ENCODE measurements at regions not wholly inside any gene's neighbourhood (a gene's known extent, or its start where the extent isn't known, plus 50 kb on each side); places are given as distances from the start of the nearest gene placed in this dataset.
A peak's percentile ranks its signal among the peaks of the same experiment; 100 is the strongest.

DNA sequence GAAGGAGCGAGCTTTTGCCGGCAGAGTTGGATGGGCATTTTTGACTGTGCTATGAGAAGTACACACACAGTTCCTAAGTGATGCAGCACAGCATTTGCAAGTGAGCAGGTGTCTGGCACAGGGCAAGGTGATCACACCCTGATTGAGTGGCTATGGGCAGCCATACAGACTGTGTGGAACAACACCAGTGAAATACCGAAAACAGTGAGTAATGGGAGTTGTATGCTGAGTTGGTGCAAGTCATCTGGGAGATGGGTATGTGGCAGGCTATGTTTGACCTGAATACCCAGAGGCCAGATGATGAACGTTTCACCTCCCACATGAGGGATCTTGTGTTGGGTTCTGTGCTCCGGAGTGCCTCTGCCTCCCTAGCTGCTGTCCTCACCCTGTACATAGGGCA, 53.5 kb upstream of the TIPARP start:
- Histone ChIP-seq H2BK12ac (ENCODE audit: low read length) (no peak overlapping the region), H3K18ac (ENCODE audit: low read length) (no peak overlapping the region), H3K9me3 (replicated peaks in 1 of 2; ENCODE audit: control insufficient read depth in 2 of 2, insufficient read depth in 1 of 2, low read depth in 1 of 2, low read length in 2 of 2) (no peaks in the 10 kb centered on the region), H3K27ac (replicated peaks; ENCODE audit: low read length) (no peak overlapping the region), H2BK5ac (ENCODE audit: low read length) (no peak overlapping the region), H4K91ac (ENCODE audit: low read depth, low read length, poor library complexity) (no peak overlapping the region), H3K27me3 (ENCODE audit: control insufficient read depth in 3 of 3, insufficient read depth in 3 of 3, low read depth in 1 of 3, low read length in 3 of 3) (no peaks in the 10 kb centered on the region), H3K23ac (ENCODE audit: low read depth, low read length, poor library complexity) (no peak overlapping the region), H3K4me2 (ENCODE audit: insufficient read depth, low read length, poor library complexity, severe bottlenecking) (no peak overlapping the region), H2AFZ (ENCODE audit: low read length) (no peak overlapping the region), H3K4me3 (ENCODE audit: low read length in 2 of 2) (peak overlapping the region in 1 of 2 donors; percentile 60), H3K9ac (ENCODE audit: low read depth, low read length, poor library complexity) (no peak overlapping the region), H3K4ac (ENCODE audit: low read length) (no peak overlapping the region), H3K14ac (ENCODE audit: low read length) (no peak overlapping the region), H2AK5ac (ENCODE audit: low read depth, low read length) (no peak overlapping the region), H2BK15ac (ENCODE audit: low read length) (no peak overlapping the region), H3K36me3 (replicated peaks in 1 of 2; ENCODE audit: control insufficient read depth in 2 of 2, insufficient read depth in 2 of 2, low read length in 2 of 2) (no peaks in the 10 kb centered on the region), H3K79me1 (ENCODE audit: low read depth, low read length) (no peaks in the 10 kb centered on the region), H2BK120ac (ENCODE audit: low read depth, low read length) (no peak overlapping the region), H4K8ac (ENCODE audit: low read depth, low read length) (no peak overlapping the region), H3K4me1 (ENCODE audit: control insufficient read depth in 2 of 2, insufficient read depth in 1 of 2, low read depth in 1 of 2, low read length in 2 of 2) (peaks cover 0 to under 1% of the 10 kb centered on the region in 2 donors)
- no CpG with 5 or more reads among the region's 5 CpGs for WGBS, 2 donors (ENCODE audit: extremely low coverage in 2 of 2, insufficient read length in 2 of 2, insufficient replicate concordance in 1 of 2)
- no peak for DNase-seq (ENCODE audit: low spot score)

DNA sequence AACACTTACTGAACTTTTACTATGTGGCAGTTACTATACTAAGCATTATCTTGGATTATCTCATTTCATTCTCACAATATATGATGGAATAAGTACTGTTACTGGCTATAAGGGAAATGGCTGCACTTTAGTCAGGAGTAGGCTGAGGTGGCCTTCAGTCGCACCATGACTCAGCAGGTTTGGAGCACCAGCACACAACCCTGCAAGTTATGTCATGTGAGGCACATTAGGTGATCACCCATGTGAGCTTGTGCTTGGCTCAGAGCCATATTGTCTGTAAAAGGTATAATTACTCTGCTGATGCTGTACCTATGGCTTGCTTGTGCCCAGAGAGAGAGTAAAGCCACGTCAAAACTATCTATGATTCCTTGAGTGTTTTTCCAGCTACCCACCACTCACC, 54.1 kb upstream of the TIPARP start:
- no CpG with 5 or more reads among the region's 2 CpGs for WGBS, 2 donors (ENCODE audit: extremely low coverage in 2 of 2, insufficient read length in 2 of 2, insufficient replicate concordance in 1 of 2)
- Histone ChIP-seq H3K4ac (ENCODE audit: low read length) (no peak overlapping the region), H4K91ac (ENCODE audit: low read depth, low read length, poor library complexity) (no peak overlapping the region), H3K9me3 (replicated peaks in 1 of 2; ENCODE audit: control insufficient read depth in 2 of 2, insufficient read depth in 1 of 2, low read depth in 1 of 2, low read length in 2 of 2) (no peaks in the 10 kb centered on the region), H3K4me3 (ENCODE audit: low read length in 2 of 2) (no peak overlapping the region), H2AK5ac (ENCODE audit: low read depth, low read length) (no peak overlapping the region), H3K4me2 (ENCODE audit: insufficient read depth, low read length, poor library complexity, severe bottlenecking) (no peak overlapping the region), H2BK12ac (ENCODE audit: low read length) (no peak overlapping the region), H3K23ac (ENCODE audit: low read depth, low read length, poor library complexity) (no peak overlapping the region), H3K4me1 (ENCODE audit: control insufficient read depth in 2 of 2, insufficient read depth in 1 of 2, low read depth in 1 of 2, low read length in 2 of 2) (peaks cover 1 to 6% of the 10 kb centered on the region in 2 donors), H2BK5ac (ENCODE audit: low read length) (no peak overlapping the region), H3K27me3 (ENCODE audit: control insufficient read depth in 3 of 3, insufficient read depth in 3 of 3, low read depth in 1 of 3, low read length in 3 of 3) (no peaks in the 10 kb centered on the region), H4K8ac (ENCODE audit: low read depth, low read length) (no peak overlapping the region), H3K36me3 (replicated peaks in 1 of 2; ENCODE audit: control insufficient read depth in 2 of 2, insufficient read depth in 2 of 2, low read length in 2 of 2) (no peaks in the 10 kb centered on the region), H3K27ac (replicated peaks; ENCODE audit: low read length) (no peak overlapping the region), H2AFZ (ENCODE audit: low read length) (no peak overlapping the region), H3K79me1 (ENCODE audit: low read depth, low read length) (no peaks in the 10 kb centered on the region), H2BK120ac (ENCODE audit: low read depth, low read length) (no peak overlapping the region), H3K14ac (ENCODE audit: low read length) (no peak overlapping the region), H2BK15ac (ENCODE audit: low read length) (no peak overlapping the region), H3K9ac (ENCODE audit: low read depth, low read length, poor library complexity) (no peak overlapping the region), H3K18ac (ENCODE audit: low read length) (no peak overlapping the region)
- no peak for DNase-seq (ENCODE audit: low spot score)

- H2AFZ ChIP-seq (ENCODE audit: low read length) = no peak overlapping the region
- no peak overlapping the region for H2BK12ac ChIP-seq (ENCODE audit: low read length)
- no peaks in the 10 kb centered on the region for H3K79me1 ChIP-seq (ENCODE audit: low read depth, low read length)
- H3K14ac ChIP-seq (ENCODE audit: low read length) = no peak overlapping the region
- H3K4me3 ChIP-seq (ENCODE audit: low read length in 2 of 2) = no peak overlapping the region
- H3K36me3 ChIP-seq (replicated peaks in 1 of 2; ENCODE audit: control insufficient read depth in 2 of 2, insufficient read depth in 2 of 2, low read length in 2 of 2) = no peaks in the 10 kb centered on the region
- H3K4me1 ChIP-seq (ENCODE audit: control insufficient read depth in 2 of 2, insufficient read depth in 1 of 2, low read depth in 1 of 2, low read length in 2 of 2) = peaks cover 1 to 6% of the 10 kb centered on the region in 2 donors
- no peak overlapping the region for H4K8ac ChIP-seq (ENCODE audit: low read depth, low read length)
- no peak overlapping the region for H3K27ac ChIP-seq (replicated peaks; ENCODE audit: low read length)
- no peak overlapping the region for H2BK5ac ChIP-seq (ENCODE audit: low read length)
- H3K23ac ChIP-seq (ENCODE audit: low read depth, low read length, poor library complexity) = no peak overlapping the region
- no peak overlapping the region for H3K9ac ChIP-seq (ENCODE audit: low read depth, low read length, poor library complexity)
- no peak for DNase-seq (ENCODE audit: low spot score)
- H3K18ac ChIP-seq (ENCODE audit: low read length) = no peak overlapping the region
- H3K27me3 ChIP-seq (ENCODE audit: control insufficient read depth in 3 of 3, insufficient read depth in 3 of 3, low read depth in 1 of 3, low read length in 3 of 3) = no peaks in the 10 kb centered on the region
- no peaks in the 10 kb centered on the region for H3K9me3 ChIP-seq (replicated peaks in 1 of 2; ENCODE audit: control insufficient read depth in 2 of 2, insufficient read depth in 1 of 2, low read depth in 1 of 2, low read length in 2 of 2)
- no peak overlapping the region for H4K91ac ChIP-seq (ENCODE audit: low read depth, low read length, poor library complexity)
- H3K4me2 ChIP-seq (ENCODE audit: insufficient read depth, low read length, poor library complexity, severe bottlenecking) = no peak overlapping the region
- no peak overlapping the region for H2AK5ac ChIP-seq (ENCODE audit: low read depth, low read length)
- H3K4ac ChIP-seq (ENCODE audit: low read length) = no peak overlapping the region
- WGBS, 2 donors (ENCODE audit: extremely low coverage in 2 of 2, insufficient read length in 2 of 2, insufficient replicate concordance in 1 of 2) = no CpG with 5 or more reads among the region's 2 CpGs
- no peak overlapping the region for H2BK120ac ChIP-seq (ENCODE audit: low read depth, low read length)
- no peak overlapping the region for H2BK15ac ChIP-seq (ENCODE audit: low read length)
These were observed 55.0 kb upstream of the TIPARP start for GRCh38 chr3:156619376-156619775.

DNA sequence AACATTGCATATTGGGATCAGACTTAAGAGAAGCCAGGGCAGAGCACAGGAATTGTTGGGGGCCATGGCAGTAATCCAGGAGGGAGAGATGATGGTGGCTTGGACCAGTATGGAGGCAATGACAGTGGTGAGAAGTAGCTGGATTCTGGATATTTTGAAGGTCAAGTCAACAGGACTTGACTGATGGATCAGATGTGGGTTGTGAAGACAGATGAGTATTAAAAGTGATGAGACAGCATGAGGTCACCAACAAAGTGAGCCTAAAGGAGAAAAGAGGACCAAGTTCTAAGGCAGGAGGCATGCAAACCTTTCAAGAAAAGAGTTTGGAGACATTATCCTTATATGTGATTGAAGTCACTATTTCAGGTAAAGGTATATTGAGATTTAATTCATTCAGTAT, 56.6 kb upstream of the TIPARP start:
- no peak overlapping the region for H3K18ac ChIP-seq (ENCODE audit: low read length)
- H2BK5ac ChIP-seq (ENCODE audit: low read length) = no peak overlapping the region
- no peak overlapping the region for H3K14ac ChIP-seq (ENCODE audit: low read length)
- H2AFZ ChIP-seq (ENCODE audit: low read length) = no peak overlapping the region
- H2AK5ac ChIP-seq (ENCODE audit: low read depth, low read length) = no peak overlapping the region
- no peak overlapping the region for H4K91ac ChIP-seq (ENCODE audit: low read depth, low read length, poor library complexity)
- no peak overlapping the region for H3K23ac ChIP-seq (ENCODE audit: low read depth, low read length, poor library complexity)
- H3K4me3 ChIP-seq (ENCODE audit: low read length in 2 of 2) = no peak overlapping the region
- no peak overlapping the region for H3K4me2 ChIP-seq (ENCODE audit: insufficient read depth, low read length, poor library complexity, severe bottlenecking)
- no peak overlapping the region for H3K4ac ChIP-seq (ENCODE audit: low read length)
- no peaks in the 10 kb centered on the region for H3K79me1 ChIP-seq (ENCODE audit: low read depth, low read length)
- no peak overlapping the region for H3K27ac ChIP-seq (replicated peaks; ENCODE audit: low read length)
- no peaks in the 10 kb centered on the region for H3K9me3 ChIP-seq (replicated peaks in 1 of 2; ENCODE audit: control insufficient read depth in 2 of 2, insufficient read depth in 1 of 2, low read depth in 1 of 2, low read length in 2 of 2)
- no peak overlapping the region for H3K9ac ChIP-seq (ENCODE audit: low read depth, low read length, poor library complexity)
- no peak overlapping the region for H2BK15ac ChIP-seq (ENCODE audit: low read length)
- no peaks in the 10 kb centered on the region for H3K36me3 ChIP-seq (replicated peaks in 1 of 2; ENCODE audit: control insufficient read depth in 2 of 2, insufficient read depth in 2 of 2, low read length in 2 of 2)
- no peak overlapping the region for H4K8ac ChIP-seq (ENCODE audit: low read depth, low read length)
- H3K4me1 ChIP-seq (ENCODE audit: control insufficient read depth in 2 of 2, insufficient read depth in 1 of 2, low read depth in 1 of 2, low read length in 2 of 2) = peaks cover 1 to 6% of the 10 kb centered on the region in 2 donors
- H2BK12ac ChIP-seq (ENCODE audit: low read length) = no peak overlapping the region
- no peaks in the 10 kb centered on the region for H3K27me3 ChIP-seq (ENCODE audit: control insufficient read depth in 3 of 3, insufficient read depth in 3 of 3, low read depth in 1 of 3, low read length in 3 of 3)
- no peak overlapping the region for H2BK120ac ChIP-seq (ENCODE audit: low read depth, low read length)
- no peak for DNase-seq (ENCODE audit: low spot score)

Measured in neuronal stem cell (in vitro differentiated cells).